CD14-positive monocyte (primary cell): ENCODE measurements at regions not wholly inside any gene's neighbourhood (a gene's known extent, or its start where the extent isn't known, plus 50 kb on each side); places are given as distances from the start of the nearest gene placed in this dataset.

Experiments
- DNase-seq, 3 donors: peaks; one replicate each; pipeline ENCODE4 v3.0.0-alpha.2; 2011 to 2022
- H2AFZ ChIP-seq: 2 replicates; pipeline ENCODE4 v1.6.0; 2012; ENCODE audit warnings: mild to moderate bottlenecking, low read depth, low read length, inconsistent platforms; ENCODE audit not compliant: insufficient read depth, poor library complexity, severe bottlenecking
- H3K27ac ChIP-seq, 2 donors: 1 replicate in 1 of 2; 2 replicates in 1 of 2; pipeline ENCODE4 v1.5.1; 2012 to 2013; ENCODE audit warnings: low read length in 2 of 2, control low read depth in 1 of 2, inconsistent platforms in 1 of 2, low read depth in 1 of 2, mild to moderate bottlenecking in 1 of 2
- H3K27me3 ChIP-seq, 2 donors: one replicate each; pipeline versions ENCODE4 v1.6.0 to v1.6.1; 2011 to 2013; ENCODE audit warnings: low read length in 2 of 2; ENCODE audit not compliant: control insufficient read depth in 2 of 2, insufficient read depth in 2 of 2
- H3K36me3 ChIP-seq, 2 donors: replicated peaks in 1 of 2; 1 replicate in 1 of 2; 2 replicates in 1 of 2; pipeline versions ENCODE4 v1.5.1 to v1.6.1; 2012 to 2013; ENCODE audit warnings: low read length in 2 of 2, control low read depth in 1 of 2, inconsistent platforms in 1 of 2, mild to moderate bottlenecking in 1 of 2; ENCODE audit not compliant: insufficient read depth in 2 of 2, control insufficient read depth in 1 of 2
- H3K4me1 ChIP-seq, 2 donors: 1 replicate in 1 of 2; 2 replicates in 1 of 2; pipeline versions ENCODE4 v1.5.1 to v1.6.1; 2012 to 2013; ENCODE audit warnings: low read length in 2 of 2, control low read depth in 1 of 2, inconsistent platforms in 1 of 2, mild to moderate bottlenecking in 1 of 2, moderate library complexity in 1 of 2; ENCODE audit not compliant: insufficient read depth in 2 of 2, control insufficient read depth in 1 of 2
- H3K4me2 ChIP-seq: replicated peaks from 2 replicates; pipeline ENCODE3; 2012; ENCODE audit warnings: low read length, moderate library complexity, mild to moderate bottlenecking; ENCODE audit not compliant: poor library complexity, severe bottlenecking; ENCODE audit errors: extremely low read depth
- H3K4me3 ChIP-seq, 3 experiments: fragments of 200-600 bp in 1 of 3; sonication (generic) in 1 of 3; replicated peaks in 1 of 3; 1 replicate in 2 of 3; 2 replicates in 1 of 3; pipeline ENCODE4 v1.5.1; 2011 to 2013; ENCODE audit warnings: low read length in 3 of 3, mild to moderate bottlenecking in 3 of 3, control low read depth in 2 of 3, low read depth in 2 of 3, inconsistent platforms in 1 of 3, moderate library complexity in 1 of 3
- H3K79me2 ChIP-seq: 2 replicates; pipeline ENCODE4 v1.6.0; 2012; ENCODE audit warnings: mild to moderate bottlenecking, control low read depth, inconsistent platforms, low read length, moderate library complexity; ENCODE audit not compliant: insufficient read depth
- H3K9ac ChIP-seq: 2 replicates; pipeline ENCODE4 v1.6.0; 2017; ENCODE audit warnings: low read length, mild to moderate bottlenecking; ENCODE audit not compliant: insufficient read depth, poor library complexity, severe bottlenecking
- H3K9me3 ChIP-seq, 2 donors: replicated peaks in 1 of 2; 1 replicate in 1 of 2; 2 replicates in 1 of 2; pipeline versions ENCODE4 v1.5.1 to v1.6.1; 2012 to 2013; ENCODE audit warnings: low read length in 2 of 2, control low read depth in 1 of 2; ENCODE audit not compliant: control insufficient read depth in 1 of 2, insufficient read depth in 1 of 2
- H4K20me1 ChIP-seq: 2 replicates; pipeline ENCODE4 v1.6.0; 2012; ENCODE audit warnings: mild to moderate bottlenecking, low read length, control low read depth, moderate library complexity; ENCODE audit not compliant: insufficient read depth
- H3K27ac Mint-ChIP-seq, 7 donors: one replicate each; pipeline ENCODE4 v1.8.0; 2020; ENCODE audit warnings: mild to moderate bottlenecking in 7 of 7, mixed read lengths in 7 of 7, moderate library complexity in 6 of 7, inconsistent platforms in 2 of 7
- H3K27me3 Mint-ChIP-seq, 3 donors: one replicate each; pipeline ENCODE4 v1.8.0; 2021 to 2022; ENCODE audit warnings: low read depth in 3 of 3, mild to moderate bottlenecking in 3 of 3, mixed read lengths in 3 of 3, moderate library complexity in 3 of 3, inconsistent platforms in 1 of 3
- H3K36me3 Mint-ChIP-seq, 2 donors: one replicate each; pipeline ENCODE4 v1.8.0; 2020; ENCODE audit warnings: mixed read lengths in 2 of 2, inconsistent platforms in 1 of 2, mild to moderate bottlenecking in 1 of 2
- H3K4me1 Mint-ChIP-seq: one replicate; pipeline ENCODE4 v1.8.0; 2020; ENCODE audit warnings: mild to moderate bottlenecking, mixed read lengths
- H3K4me3 Mint-ChIP-seq, 2 donors: one replicate each; pipeline ENCODE4 v1.8.0; 2020; ENCODE audit warnings: mild to moderate bottlenecking in 2 of 2, mixed read lengths in 2 of 2, moderate library complexity in 1 of 2
- H3K9me3 Mint-ChIP-seq, 7 donors: one replicate each; pipeline ENCODE4 v1.8.0; 2020 to 2022; ENCODE audit warnings: mixed read lengths in 7 of 7, mild to moderate bottlenecking in 6 of 7, moderate library complexity in 6 of 7, inconsistent platforms in 2 of 7
- WGBS: methylation state at CpG from one replicate; pipeline ENCODE4 v1.1.5; 2013; ENCODE audit warnings: missing lambda C conversion rate; ENCODE audit not compliant: insufficient coverage; 5-methylcytosine and 5-hydroxymethylcytosine counted together
- intact Hi-C, 2 donors: fragments of 100-400 bp; cut with micrococcal nuclease; formaldehyde crosslinking; loops; one replicate each; pipeline versions ENCODE4 v1.15.0 to v1.15.1; 2023
- TF ChIP-seq, protein P1 (sequence below): fragments of 200-600 bp; IDR thresholded peaks from one replicate; pipeline ENCODE4 v1.8.0; 2022; ENCODE audit warnings: antibody characterized with exemption, mild to moderate bottlenecking

DNA sequence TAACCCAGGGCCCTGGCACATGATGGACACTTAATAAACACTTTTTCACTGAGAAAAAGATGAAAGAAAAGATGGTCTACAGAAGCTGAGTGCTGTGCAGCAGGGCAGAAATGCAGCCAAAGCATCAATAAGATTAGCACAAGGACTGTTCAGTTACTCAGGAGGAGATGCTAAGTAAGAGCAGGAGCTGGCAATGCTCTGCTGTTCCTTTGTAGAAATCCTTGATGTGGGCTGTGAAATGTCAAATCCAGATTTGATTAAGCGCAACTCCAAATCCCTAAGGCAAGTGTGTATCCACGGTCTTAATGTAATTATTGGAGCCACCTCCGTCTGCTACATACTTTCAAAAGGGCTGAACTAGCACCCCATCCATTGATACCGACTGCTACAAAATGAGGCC is 151.8 kb upstream of the BTG1 start:
- Histone ChIP-seq H3K4me1 (peaks cover 50 to 54% of the 10 kb centered on the region in 2 donors), H3K9ac (no peak overlapping the region), H3K4me2 (peak overlapping the region; percentile 32), H2AFZ (peak overlapping the region; percentile 41), H3K4me3 (peak overlapping the region in 1 of 3 experiments; percentile 7), H3K27me3 (no peaks in the 10 kb centered on the region), H3K36me3 (no peaks in the 10 kb centered on the region), H3K27ac (peak overlapping the region; percentile 40 to 91), H3K79me2 (no peaks in the 10 kb centered on the region), H3K9me3 (no peaks in the 10 kb centered on the region), H4K20me1 (no peaks in the 10 kb centered on the region)
- H3K9me3 Mint-ChIP-seq, result peaks cover 0 to 7% (median 2%) of the 10 kb centered on the region in 7 donors
- no peaks in the 10 kb centered on the region for H3K27me3 Mint-ChIP-seq
- DNase-seq, result no peak
- WGBS, result 100% methylated on average over 3 of the region's 4 CpGs
- no peaks in the 10 kb centered on the region for H3K36me3 Mint-ChIP-seq
- TF ChIP-seq, protein P1, sequence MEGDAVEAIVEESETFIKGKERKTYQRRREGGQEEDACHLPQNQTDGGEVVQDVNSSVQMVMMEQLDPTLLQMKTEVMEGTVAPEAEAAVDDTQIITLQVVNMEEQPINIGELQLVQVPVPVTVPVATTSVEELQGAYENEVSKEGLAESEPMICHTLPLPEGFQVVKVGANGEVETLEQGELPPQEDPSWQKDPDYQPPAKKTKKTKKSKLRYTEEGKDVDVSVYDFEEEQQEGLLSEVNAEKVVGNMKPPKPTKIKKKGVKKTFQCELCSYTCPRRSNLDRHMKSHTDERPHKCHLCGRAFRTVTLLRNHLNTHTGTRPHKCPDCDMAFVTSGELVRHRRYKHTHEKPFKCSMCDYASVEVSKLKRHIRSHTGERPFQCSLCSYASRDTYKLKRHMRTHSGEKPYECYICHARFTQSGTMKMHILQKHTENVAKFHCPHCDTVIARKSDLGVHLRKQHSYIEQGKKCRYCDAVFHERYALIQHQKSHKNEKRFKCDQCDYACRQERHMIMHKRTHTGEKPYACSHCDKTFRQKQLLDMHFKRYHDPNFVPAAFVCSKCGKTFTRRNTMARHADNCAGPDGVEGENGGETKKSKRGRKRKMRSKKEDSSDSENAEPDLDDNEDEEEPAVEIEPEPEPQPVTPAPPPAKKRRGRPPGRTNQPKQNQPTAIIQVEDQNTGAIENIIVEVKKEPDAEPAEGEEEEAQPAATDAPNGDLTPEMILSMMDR, result no peak
- no peak overlapping the region for H3K27ac Mint-ChIP-seq
- H3K4me3 Mint-ChIP-seq, result peak overlapping the region in 1 of 2 donors; percentile 28
- H3K4me1 Mint-ChIP-seq, result peaks cover 8% of the 10 kb centered on the region
- intact Hi-C loops, result no loop called here

- Histone ChIP-seq H3K79me2 (no peaks in the 10 kb centered on the region), H3K4me2 (no peak overlapping the region), H2AFZ (no peak overlapping the region), H3K4me1 (peaks cover 38 to 39% of the 10 kb centered on the region in 2 donors), H3K9ac (no peak overlapping the region), H3K9me3 (no peaks in the 10 kb centered on the region), H3K27me3 (no peaks in the 10 kb centered on the region), H4K20me1 (no peaks in the 10 kb centered on the region), H3K4me3 (no peak overlapping the region), H3K36me3 (no peaks in the 10 kb centered on the region), H3K27ac (no peak overlapping the region)
- TF ChIP-seq, protein P1, result no peak
- no peak for DNase-seq
- H3K4me3 Mint-ChIP-seq, result no peak overlapping the region
- WGBS, result 100% methylated on average over 3 of the region's 3 CpGs
- H3K4me1 Mint-ChIP-seq, result peaks cover 1% of the 10 kb centered on the region
- H3K27ac Mint-ChIP-seq, result no peak overlapping the region
- intact Hi-C loops, result no loop called here
- no peaks in the 10 kb centered on the region for H3K36me3 Mint-ChIP-seq
- peaks cover 0 to 7% (median 2%) of the 10 kb centered on the region in 7 donors for H3K9me3 Mint-ChIP-seq
- no peaks in the 10 kb centered on the region for H3K27me3 Mint-ChIP-seq
Observed at GRCh38 chr12:92295523-92295922, 149.9 kb upstream of the BTG1 start.
